ENCODE measurements at regions not wholly inside any gene's neighbourhood (a gene's known extent, or its start where the extent isn't known, plus 50 kb on each side); places are given as distances from the start of the nearest gene placed in this dataset.

- DNase-seq (ENCODE audit: low read depth in 3 of 3, low spot score in 2 of 3), result no peak
Observed at GRCh38 chr7:115719963-115720362, 310.6 kb downstream of the TFEC start.

GRCh38 chr7:115709664-115710063, 320.9 kb downstream of the TFEC start:
- DNase-seq (ENCODE audit: low read depth in 3 of 3, low spot score in 2 of 3), result no peak

- DNase-seq (ENCODE audit: low read depth in 3 of 3, low spot score in 2 of 3), result no peak
Observed at GRCh38 chr7:115708013-115708341, 322.6 kb downstream of the TFEC start.

- DNase-seq (ENCODE audit: low read depth in 3 of 3, low spot score in 2 of 3), result peak in 1 of 3 donors; percentile 13
Observed at GRCh38 chr7:115707258-115708012, 323.1 kb downstream of the TFEC start.

- no peak for DNase-seq (ENCODE audit: low read depth in 3 of 3, low spot score in 2 of 3)
Observed at GRCh38 chr7:115704884-115705283, 325.7 kb downstream of the TFEC start.

- no peak for DNase-seq (ENCODE audit: low read depth in 3 of 3, low spot score in 2 of 3)
Observed at GRCh38 chr7:115701141-115701540, 329.4 kb downstream of the TFEC start.

DNA sequence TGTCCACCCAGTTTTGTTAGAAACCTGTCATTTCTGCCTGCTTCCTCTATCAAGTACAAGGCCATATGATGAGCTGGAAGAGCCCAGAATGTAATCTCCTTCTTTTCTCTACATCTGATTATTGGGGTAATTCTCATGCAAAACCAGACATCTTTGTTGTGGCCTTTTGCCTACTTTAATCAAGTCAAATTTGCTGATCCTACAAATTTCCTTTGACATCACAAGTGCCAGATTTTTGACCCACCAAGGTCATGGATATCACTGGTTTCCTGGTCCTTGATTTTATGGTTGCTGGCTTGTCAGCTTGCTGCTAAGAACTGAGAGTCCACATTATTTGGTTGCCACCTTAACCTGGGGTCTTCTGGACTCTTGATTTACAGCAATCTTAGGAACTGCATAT, 336.1 kb downstream of the TFEC start:
- no peak for DNase-seq (ENCODE audit: low read depth in 3 of 3, low spot score in 2 of 3)

GRCh38 chr7:115693779-115694178, 336.8 kb downstream of the TFEC start:
- DNase-seq (ENCODE audit: low read depth in 3 of 3, low spot score in 2 of 3), result no peak

GRCh38 chr7:115689941-115690340, 340.6 kb downstream of the TFEC start:
- DNase-seq (ENCODE audit: low read depth in 3 of 3, low spot score in 2 of 3), result no peak

- DNase-seq (ENCODE audit: low read depth in 3 of 3, low spot score in 2 of 3), result no peak
Observed at GRCh38 chr7:115683093-115683492, 347.5 kb downstream of the TFEC start.

DNA sequence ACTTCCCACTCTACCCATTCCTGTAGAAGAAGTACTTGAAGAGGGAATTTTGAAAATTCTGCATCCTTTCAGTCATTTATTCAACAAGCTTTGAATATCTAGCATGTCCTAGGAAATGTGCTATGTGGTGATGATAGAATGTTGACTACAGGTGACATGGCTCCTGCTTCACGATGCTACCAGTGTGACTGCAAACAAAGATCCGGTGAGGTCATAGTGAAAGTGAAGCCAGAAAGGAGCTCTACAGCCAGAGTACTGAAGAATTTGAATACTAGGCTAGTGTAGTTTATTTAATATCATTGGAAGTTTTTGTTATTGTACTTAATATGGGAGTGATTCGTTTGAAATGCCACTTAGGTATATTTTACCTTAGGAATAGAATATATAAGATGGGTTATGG, 348.1 kb downstream of the TFEC start:
- DNase-seq (ENCODE audit: low read depth in 3 of 3, low spot score in 2 of 3), result no peak

DNA sequence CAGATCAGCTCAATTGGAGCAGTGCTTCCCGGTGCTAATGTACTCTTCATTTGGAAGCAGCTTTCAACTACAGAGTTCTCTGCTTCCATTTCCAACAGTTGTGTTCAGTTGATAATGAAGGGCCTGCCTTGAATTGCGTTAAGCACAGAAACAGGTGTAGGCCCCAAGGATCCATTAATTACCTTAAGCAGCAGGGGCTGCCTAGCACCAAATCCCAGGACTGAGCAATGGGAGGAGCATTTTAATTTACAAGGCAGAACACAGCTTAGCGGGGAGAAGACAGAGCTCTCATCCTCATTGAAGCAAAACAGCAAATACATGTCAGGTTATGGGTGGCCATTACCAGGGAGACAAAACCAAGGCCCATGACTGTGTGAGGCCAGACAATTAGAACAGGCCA, 349.6 kb downstream of the TFEC start:
- DNase-seq (ENCODE audit: low read depth in 3 of 3, low spot score in 2 of 3), result no peak

- DNase-seq (ENCODE audit: low read depth in 3 of 3, low spot score in 2 of 3), result no peak
Observed at GRCh38 chr7:115679976-115680375, 350.6 kb downstream of the TFEC start.

DNA sequence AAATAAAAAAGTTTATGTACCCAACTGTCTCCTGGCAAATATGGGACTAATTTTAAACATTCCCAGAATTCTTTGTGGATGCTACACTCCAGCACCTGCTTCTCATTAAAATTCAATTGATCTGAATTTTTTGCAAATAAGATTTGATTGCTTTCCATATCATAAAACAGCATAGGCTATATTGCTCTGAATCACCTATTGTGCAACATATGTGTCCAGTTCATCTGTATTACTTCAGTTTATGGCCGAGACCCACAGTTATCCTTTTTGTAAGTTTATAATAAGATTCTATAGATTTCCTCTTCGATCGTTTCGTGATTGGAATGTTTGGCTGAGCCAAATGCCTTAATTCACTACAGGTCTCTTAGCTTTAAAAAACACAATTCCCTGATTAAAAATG, 351.1 kb downstream of the TFEC start:
- DNase-seq (ENCODE audit: low read depth in 3 of 3, low spot score in 2 of 3), result no peak

DNA sequence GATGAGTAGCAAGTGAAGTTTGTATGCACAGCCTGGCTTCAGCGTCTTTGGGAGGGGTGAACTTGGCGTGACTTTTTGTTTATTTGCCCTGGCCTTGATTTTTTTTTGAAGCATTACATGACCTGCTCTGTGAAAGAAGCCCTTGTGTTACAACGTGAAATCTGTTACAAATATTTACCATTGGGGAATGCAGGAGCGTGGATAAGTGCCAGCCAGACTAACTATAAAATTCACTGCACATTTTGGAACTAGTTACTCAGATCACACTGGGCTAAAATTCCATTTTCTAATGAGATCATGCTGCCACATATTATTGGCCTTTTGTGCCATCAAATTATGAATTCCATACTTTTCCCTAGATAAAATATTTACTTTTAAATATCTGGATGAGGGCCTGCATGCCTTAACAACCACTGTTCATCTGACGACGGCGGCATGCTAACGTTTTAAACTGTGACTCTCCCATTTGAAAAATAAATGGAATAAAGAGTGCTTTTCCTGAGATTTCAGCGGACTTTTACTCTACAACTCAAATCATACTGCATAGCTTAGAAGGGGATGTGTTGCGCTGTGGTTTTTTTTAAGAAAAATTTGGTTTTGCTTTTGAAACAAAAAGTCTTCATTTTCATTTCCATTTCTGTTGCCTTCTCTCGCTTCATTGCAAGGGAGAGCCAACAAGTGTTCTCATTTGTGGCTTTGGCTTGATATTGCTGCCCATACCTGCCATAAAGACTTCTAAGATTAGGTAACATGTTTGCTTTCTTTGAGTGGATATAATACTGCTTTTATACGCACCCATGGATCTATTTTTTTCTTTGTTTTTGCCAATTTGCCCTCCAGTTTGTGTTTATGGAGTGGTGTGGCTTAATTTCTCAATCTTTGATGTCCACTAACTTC, 352.2 kb downstream of the TFEC start:
- no peak for DNase-seq (ENCODE audit: low read depth in 3 of 3, low spot score in 2 of 3)

- no peak for DNase-seq (ENCODE audit: low read depth in 3 of 3, low spot score in 2 of 3)
Observed at GRCh38 chr7:115676707-115677106, 353.9 kb downstream of the TFEC start.

- no peak for DNase-seq (ENCODE audit: low read depth in 3 of 3, low spot score in 2 of 3)
Observed at GRCh38 chr7:115676080-115676479, 354.5 kb downstream of the TFEC start.

DNA sequence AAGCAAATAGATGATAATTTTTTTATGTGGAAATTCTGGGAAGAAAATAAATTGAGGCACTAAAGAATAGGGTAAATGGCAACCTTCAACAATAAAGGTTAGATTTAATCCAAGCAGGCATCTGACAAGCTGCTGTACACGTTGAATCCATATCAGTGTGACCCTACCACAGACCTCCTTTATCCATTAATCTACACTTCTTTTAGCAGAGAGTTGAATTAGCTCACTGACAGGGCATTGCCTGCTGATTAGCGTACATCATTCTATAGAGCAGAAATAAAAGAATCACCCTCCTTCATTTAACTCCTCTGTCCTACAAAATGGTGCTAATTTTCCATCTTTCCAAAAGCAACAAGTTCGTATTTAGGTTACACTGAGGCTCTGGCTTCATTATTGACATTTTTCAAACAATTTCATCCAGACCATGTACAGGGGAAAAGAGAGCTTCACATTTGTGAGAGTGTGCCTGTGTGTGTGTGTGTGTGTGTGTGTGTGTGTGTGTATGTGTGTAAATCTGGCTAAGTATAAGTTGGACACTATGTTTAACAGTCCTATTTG, 356.0 kb downstream of the TFEC start:
- DNase-seq (ENCODE audit: low read depth in 3 of 3, low spot score in 2 of 3), result no peak

- DNase-seq (ENCODE audit: low read depth in 3 of 3, low spot score in 2 of 3), result no peak
Observed at GRCh38 chr7:115672024-115672423, 358.5 kb downstream of the TFEC start.

DNA sequence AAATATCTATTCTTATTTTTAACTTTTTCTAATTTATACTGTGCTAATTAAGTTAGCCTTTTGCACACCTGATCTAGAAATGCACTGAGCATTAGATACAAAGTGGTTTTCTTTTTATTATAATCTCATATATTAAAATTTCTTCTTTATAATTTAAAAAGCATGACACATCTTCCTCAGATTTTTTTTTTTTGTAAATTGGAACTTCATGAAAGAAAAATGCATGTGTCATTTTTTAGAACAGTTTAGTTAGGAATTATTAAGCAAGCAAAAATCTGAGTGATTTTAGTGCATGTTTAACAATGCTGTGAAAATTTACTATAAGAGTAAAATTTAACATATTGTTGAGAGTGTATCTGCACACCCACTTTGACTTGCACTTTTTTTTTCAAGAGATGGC, 367.9 kb downstream of the TFEC start:
- DNase-seq (ENCODE audit: low read depth in 3 of 3, low spot score in 2 of 3), result no peak

GRCh38 chr7:115662120-115662519, 368.4 kb downstream of the TFEC start:
- DNase-seq (ENCODE audit: low read depth in 3 of 3, low spot score in 2 of 3), result no peak

DNA sequence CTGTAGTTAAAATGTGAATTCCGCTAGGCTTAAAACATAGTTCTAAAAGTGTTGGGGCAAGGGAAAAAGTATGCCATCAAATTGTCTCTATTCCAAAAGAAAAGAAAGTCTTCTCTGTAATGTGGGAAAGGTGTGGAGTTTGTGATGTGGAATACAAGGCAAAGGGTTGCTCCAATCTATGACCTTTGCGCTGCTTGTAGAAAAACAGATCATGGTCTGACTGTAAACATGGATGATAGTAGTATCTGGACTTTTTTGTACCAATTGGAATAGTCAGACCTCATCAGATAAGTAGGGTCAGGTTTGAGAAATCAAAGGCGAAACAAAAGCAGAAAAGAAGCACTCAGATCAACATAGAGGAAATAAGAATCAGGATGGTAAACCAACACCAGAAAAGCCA, 372.3 kb downstream of the TFEC start:
- DNase-seq (ENCODE audit: low read depth in 3 of 3, low spot score in 2 of 3), result no peak
